Activated CD4-positive, alpha-beta memory T cell treated with anti-CD3 and anti-CD28 coated beads for 36 hours (primary cell): ENCODE measurements at regions not wholly inside any gene's neighbourhood (a gene's known extent, or its start where the extent isn't known, plus 50 kb on each side); places are given as distances from the start of the nearest gene placed in this dataset.

Experiments used
- CTCF ChIA-PET: fragments of 350-600 bp; sonication (Branson Sonifier 250); formaldehyde crosslinking; loops from one replicate; lab custom pipeline; 2021; ENCODE audit warnings: antibody characterized with exemption, inconsistent platforms; lab: Charles Lee
- POLR2A ChIA-PET: fragments of 350-600 bp; sonication (Branson Sonifier 250); formaldehyde crosslinking; loops from one replicate; lab custom pipeline; 2021; ENCODE audit warnings: antibody characterized with exemption; lab: Charles Lee
- DNase-seq: peaks from one replicate; pipeline ENCODE4 v3.0.0-alpha.2; 2020
- H3K27ac Mint-ChIP-seq: one replicate; pipeline ENCODE4 v1.8.0; 2021; ENCODE audit warnings: mixed read lengths
- H3K27me3 Mint-ChIP-seq: one replicate; pipeline ENCODE4 v1.8.0; 2021; ENCODE audit warnings: mixed read lengths
- H3K36me3 Mint-ChIP-seq: one replicate; pipeline ENCODE4 v1.8.0; 2021; ENCODE audit warnings: mixed read lengths
- H3K4me1 Mint-ChIP-seq: one replicate; pipeline ENCODE4 v1.8.0; 2021; ENCODE audit warnings: low read depth, mixed read lengths
- H3K4me3 Mint-ChIP-seq: one replicate; pipeline ENCODE4 v1.8.0; 2021; ENCODE audit warnings: mild to moderate bottlenecking, mixed read lengths
- H3K9me3 Mint-ChIP-seq: one replicate; pipeline ENCODE4 v1.8.0; 2021; ENCODE audit warnings: mixed read lengths
- intact Hi-C: fragments of 100-400 bp; cut with micrococcal nuclease; formaldehyde crosslinking; loops from one replicate; pipeline ENCODE4 v1.15.1; 2023

DNA sequence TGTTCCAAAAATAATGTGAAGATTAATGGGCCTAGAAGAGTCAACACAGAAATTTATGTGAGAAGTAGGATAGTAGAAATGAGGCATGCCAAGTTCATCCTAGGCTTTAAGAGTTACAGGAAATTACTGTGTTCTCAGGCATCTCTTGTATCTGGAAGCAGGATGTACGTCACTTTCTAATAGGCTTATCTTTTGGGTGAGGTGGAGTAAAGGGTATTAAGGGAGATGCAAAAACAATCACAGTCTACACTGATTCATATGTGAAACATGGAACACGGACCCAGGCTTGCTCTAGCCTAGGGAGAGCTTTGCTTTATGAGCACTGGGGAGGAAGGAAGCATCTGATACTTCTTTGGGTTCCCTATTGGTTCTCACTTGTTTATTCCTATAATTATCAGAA lies 84.5 kb upstream of the RGS4 start:
- Mint-ChIP-seq H3K9me3 (no peaks in the 10 kb centered on the region), H3K4me3 (no peak overlapping the region), H3K27me3 (peaks cover 9% of the 10 kb centered on the region), H3K4me1 (no peaks in the 10 kb centered on the region), H3K27ac (no peak overlapping the region), H3K36me3 (no peaks in the 10 kb centered on the region)
- no peak for DNase-seq
- ChIA-PET POLR2A (no interaction called here), CTCF (no interaction called here)
- intact Hi-C loops = no loop called here

DNA sequence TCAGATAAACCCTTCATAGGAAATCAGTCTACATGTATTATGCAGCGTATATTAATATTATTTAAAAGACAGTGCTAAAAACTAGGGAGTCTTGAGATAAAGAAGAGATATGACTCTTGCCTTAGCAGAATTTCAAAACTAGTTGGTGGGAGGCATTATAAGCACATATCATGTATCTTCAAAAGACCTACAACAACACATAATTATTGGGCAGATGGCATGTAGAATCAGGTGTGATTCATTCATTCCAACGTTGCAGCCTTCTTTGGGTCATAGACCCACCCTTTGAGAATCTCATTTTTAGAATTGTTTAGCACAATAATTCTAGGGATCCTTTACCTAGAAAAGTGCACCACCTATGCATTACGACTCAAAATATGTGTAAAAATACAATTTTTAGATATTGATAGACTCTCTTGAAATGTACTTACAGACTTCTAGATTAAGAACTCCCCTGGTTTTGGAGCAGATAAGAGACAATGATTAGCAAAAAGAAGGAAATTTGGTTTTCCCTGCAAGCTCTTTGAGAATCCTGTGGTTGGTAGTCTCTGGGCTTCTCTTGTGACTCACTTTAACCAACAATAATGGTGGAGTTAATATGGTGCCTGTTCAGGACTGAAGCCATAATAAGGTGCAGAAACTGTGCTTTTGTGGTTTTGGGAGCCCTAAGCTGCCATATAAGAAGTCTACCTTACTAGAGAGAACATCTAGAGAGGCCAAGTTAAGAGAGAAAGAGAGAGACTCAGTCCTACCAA lies 85.3 kb upstream of the RGS4 start:
- peaks cover 7% of the 10 kb centered on the region for H3K27me3 Mint-ChIP-seq
- ChIA-PET CTCF (no interaction called here), POLR2A (no interaction called here)
- no peaks in the 10 kb centered on the region for H3K4me1 Mint-ChIP-seq
- H3K9me3 Mint-ChIP-seq = no peaks in the 10 kb centered on the region
- H3K36me3 Mint-ChIP-seq = no peaks in the 10 kb centered on the region
- intact Hi-C loops = no loop called here
- no peak overlapping the region for H3K27ac Mint-ChIP-seq
- DNase-seq = no peak
- no peak overlapping the region for H3K4me3 Mint-ChIP-seq

DNA sequence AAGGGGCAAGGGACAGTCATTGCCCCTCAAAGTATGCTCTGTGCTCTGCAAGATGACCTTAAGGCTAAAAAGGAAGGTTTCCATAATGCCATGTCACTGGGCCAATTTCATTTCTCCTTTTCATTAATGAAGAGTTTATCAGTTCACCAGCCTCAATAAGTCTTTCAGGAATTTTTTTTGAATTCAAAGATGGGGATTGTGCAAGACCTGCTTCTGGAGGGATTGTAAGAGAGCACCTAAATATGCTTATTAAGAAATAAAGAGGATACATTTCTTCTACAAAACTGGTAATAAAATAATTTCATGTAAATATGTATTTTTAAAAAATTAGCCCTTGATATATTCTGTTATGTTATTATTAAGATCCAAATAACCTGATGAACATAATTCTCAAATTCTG lies 86.8 kb upstream of the RGS4 start:
- Mint-ChIP-seq H3K27me3 (peaks cover 5% of the 10 kb centered on the region), H3K27ac (no peak overlapping the region), H3K4me3 (no peak overlapping the region), H3K9me3 (no peaks in the 10 kb centered on the region), H3K4me1 (no peaks in the 10 kb centered on the region), H3K36me3 (no peaks in the 10 kb centered on the region)
- intact Hi-C loops = no loop called here
- ChIA-PET CTCF (no interaction called here), POLR2A (no interaction called here)
- DNase-seq = no peak

DNA sequence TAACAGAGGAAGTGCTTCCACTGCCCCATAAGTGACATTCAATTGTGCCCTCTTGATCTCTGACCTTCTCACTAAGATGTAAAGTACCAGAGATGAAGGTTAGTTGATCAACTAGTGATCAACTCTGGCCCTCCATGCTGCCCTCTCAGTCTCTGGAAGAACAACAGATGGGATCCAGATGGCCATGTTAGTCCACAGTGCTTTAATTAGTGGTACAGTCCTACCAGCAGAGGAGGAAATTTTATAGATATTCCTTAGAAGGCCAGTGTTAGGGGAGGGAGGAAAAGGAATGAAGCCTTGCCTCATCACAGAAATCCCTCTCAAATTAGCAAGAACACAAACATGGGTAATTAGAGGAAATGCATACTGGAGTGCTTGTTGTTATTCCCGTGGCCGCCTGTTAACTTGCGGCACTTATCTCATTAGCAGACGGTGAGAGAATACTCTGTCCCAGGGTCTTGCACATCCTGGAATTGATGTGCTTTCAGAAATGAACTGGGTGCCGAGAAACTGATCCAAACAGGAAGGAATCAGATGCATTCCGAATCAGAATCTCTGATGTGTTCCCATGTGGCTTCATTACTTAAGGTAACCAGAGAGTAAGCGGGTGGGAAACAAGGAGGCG lies 91.1 kb upstream of the RGS4 start:
- H3K27me3 Mint-ChIP-seq = peaks cover 4% of the 10 kb centered on the region
- intact Hi-C loops = no loop called here
- ChIA-PET CTCF (no interaction called here), POLR2A (no interaction called here)
- no peak overlapping the region for H3K27ac Mint-ChIP-seq
- H3K9me3 Mint-ChIP-seq = no peaks in the 10 kb centered on the region
- H3K4me3 Mint-ChIP-seq = no peak overlapping the region
- no peak for DNase-seq
- no peaks in the 10 kb centered on the region for H3K4me1 Mint-ChIP-seq
- H3K36me3 Mint-ChIP-seq = no peaks in the 10 kb centered on the region

DNA sequence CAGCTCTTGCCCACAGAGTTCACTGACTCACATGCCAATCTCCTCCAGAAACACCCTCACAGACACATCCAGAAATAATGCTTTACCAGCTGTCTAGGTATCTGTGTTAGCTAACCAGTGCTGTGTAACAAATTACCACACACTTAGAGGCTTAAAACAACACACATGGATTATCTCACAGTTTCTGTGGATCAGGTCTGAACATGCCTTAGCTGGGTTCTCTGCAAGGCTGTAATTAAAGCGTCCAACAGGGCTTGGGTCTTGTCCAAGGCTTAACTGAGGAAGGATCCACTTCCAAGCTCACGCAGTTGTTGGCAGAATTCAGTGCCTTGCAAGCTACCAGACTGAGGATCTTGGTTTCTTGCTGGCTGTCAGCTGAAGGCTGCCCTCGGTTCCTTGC lies 92.5 kb upstream of the RGS4 start:
- ChIA-PET CTCF (no interaction called here), POLR2A (no interaction called here)
- no peaks in the 10 kb centered on the region for H3K36me3 Mint-ChIP-seq
- no peaks in the 10 kb centered on the region for H3K4me1 Mint-ChIP-seq
- intact Hi-C loops = no loop called here
- no peak overlapping the region for H3K4me3 Mint-ChIP-seq
- no peak overlapping the region for H3K27ac Mint-ChIP-seq
- DNase-seq = no peak
- H3K27me3 Mint-ChIP-seq = no peaks in the 10 kb centered on the region
- no peaks in the 10 kb centered on the region for H3K9me3 Mint-ChIP-seq

DNA sequence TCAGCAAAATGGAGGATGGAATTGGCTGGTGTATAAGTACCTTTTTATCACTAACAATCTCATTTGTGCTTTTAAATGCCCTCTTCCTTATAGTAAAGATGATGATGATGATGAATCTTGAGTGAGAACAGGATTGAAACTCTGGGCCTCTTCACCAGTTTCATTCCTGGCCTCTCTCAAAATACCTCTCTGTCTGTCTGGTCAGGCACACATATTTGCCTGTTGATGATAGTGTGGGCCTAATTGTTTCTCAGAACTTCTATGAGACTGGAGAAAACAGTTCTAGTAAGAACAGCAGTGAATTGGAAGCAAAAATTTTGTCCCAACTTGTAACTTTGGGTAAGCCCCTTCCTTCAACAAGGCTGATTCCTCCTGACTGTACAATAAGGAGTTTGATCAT lies 94.4 kb upstream of the RGS4 start:
- ChIA-PET CTCF (no interaction called here), POLR2A (no interaction called here)
- no peak for DNase-seq
- Mint-ChIP-seq H3K27me3 (no peaks in the 10 kb centered on the region), H3K9me3 (no peaks in the 10 kb centered on the region), H3K36me3 (no peaks in the 10 kb centered on the region), H3K4me3 (no peak overlapping the region), H3K4me1 (no peaks in the 10 kb centered on the region), H3K27ac (no peak overlapping the region)
- intact Hi-C loops = no loop called here

DNA sequence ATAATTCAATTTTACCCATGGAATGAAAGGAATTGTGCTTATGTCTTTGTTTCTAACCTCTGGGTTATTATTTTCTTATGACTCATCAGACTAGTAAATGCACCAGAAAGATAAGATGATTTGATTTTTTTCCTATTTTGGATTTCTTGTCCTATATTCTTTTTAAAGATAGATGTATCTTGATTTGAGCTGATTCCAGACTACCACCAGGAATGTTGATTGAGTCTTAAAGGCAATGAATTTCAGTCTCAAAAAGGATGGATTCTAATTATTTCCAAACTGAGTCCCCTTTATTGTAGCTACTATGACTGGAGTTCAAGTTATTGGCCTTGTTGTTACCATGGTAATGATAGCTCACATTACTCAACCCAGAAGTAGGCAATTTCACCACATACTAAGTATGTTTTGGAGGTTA lies 95.8 kb upstream of the RGS4 start:
- CTCF ChIA-PET = no interaction called here
- POLR2A ChIA-PET = no interaction called here
- Mint-ChIP-seq H3K27me3 (peaks cover 4% of the 10 kb centered on the region), H3K9me3 (no peaks in the 10 kb centered on the region), H3K27ac (no peak overlapping the region), H3K4me3 (no peak overlapping the region), H3K36me3 (no peaks in the 10 kb centered on the region), H3K4me1 (no peaks in the 10 kb centered on the region)
- intact Hi-C loops = no loop called here
- no peak for DNase-seq

DNA sequence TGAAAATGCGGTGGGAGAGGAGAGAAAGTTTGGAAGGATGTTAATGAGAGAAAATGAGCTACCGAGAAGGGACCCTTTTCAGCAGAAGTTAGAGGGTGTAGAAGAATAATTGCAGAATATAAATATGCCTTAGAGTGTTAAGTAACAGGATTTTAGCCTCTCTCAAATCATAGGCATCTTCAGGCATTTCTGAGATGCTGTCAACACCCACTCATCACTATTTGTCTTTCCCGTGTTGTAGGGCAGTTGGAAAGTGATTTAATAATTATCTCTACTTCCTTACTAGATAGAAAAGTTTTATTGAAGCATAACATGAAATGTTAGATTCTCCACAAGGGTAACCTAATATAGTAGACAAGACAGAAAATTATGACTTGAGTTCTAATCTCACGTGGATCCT lies 96.4 kb upstream of the RGS4 start:
- no peak for DNase-seq
- Mint-ChIP-seq H3K4me3 (no peak overlapping the region), H3K27me3 (peaks cover 4% of the 10 kb centered on the region), H3K9me3 (no peaks in the 10 kb centered on the region), H3K27ac (no peak overlapping the region), H3K4me1 (no peaks in the 10 kb centered on the region), H3K36me3 (no peaks in the 10 kb centered on the region)
- CTCF ChIA-PET = no interaction called here
- POLR2A ChIA-PET = no interaction called here
- intact Hi-C loops = no loop called here

DNA sequence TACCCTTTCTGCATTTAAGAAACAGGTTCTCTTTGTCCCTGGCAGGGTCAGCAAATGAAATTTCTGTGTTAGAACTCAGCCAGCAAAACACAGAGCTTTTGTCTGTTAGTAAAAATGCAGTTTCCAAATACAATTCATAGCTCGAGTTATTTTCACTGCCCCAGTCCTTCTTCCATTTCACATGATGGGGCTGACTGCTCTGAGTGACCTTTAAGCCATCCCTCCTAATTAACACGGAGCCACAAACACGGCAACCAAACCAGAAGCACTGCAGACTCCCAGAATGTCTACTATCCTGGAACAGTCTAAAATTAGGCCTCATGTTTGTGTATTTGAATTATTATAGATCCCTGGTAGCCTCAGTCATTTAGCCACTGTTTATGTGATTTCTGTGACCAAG lies 99.1 kb upstream of the RGS4 start:
- CTCF ChIA-PET = no interaction called here
- Mint-ChIP-seq H3K9me3 (no peaks in the 10 kb centered on the region), H3K4me3 (no peak overlapping the region), H3K36me3 (no peaks in the 10 kb centered on the region), H3K27ac (no peak overlapping the region), H3K27me3 (peaks cover 4% of the 10 kb centered on the region), H3K4me1 (no peaks in the 10 kb centered on the region)
- intact Hi-C loops = no loop called here
- POLR2A ChIA-PET = no interaction called here
- DNase-seq = no peak

DNA sequence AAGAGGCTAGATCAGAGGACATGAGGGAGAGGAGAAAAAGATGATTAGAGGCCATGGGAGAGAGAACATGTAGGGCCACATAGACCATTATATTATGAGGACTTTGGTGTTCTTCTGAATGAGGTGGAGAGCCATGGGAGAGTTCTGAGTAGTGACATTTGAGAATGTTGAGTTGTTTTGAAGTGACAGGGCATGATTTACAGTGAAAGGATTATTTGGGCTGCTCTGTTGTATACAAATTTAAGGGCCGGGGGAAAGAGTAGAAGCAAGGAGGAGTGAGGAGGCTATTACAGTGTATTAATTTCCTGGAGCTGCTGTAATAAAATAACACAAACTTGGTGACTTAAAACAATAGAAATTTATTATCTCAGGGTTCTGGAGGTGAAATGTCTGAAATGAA lies 102.5 kb upstream of the RGS4 start:
- H3K36me3 Mint-ChIP-seq = no peaks in the 10 kb centered on the region
- DNase-seq = no peak
- CTCF ChIA-PET = no interaction called here

DNA sequence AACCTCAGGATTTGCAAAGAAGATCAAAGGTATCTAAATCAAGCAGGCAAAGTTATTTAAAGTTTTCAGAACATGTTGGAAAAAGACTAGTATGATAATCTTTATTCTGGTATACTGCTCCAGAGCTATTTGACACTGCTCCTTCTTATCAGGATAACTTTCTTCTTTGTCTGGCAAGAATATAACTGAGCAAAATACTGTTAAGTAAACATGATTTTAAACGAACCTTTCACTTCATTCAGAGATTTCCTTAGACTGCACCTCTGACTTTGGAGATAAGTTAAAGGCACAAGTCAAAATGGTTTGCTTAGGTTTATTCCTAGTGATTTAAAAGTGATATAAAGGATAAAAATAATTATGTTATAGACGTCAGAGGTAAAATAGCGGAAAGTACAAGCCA lies 103.9 kb upstream of the CCDC190 start:
- POLR2A ChIA-PET = no interaction called here
- no peak overlapping the region for H3K4me3 Mint-ChIP-seq
- H3K27me3 Mint-ChIP-seq = peaks cover 10% of the 10 kb centered on the region
- no peak for DNase-seq
- CTCF ChIA-PET = no interaction called here
- H3K4me1 Mint-ChIP-seq = no peaks in the 10 kb centered on the region
- no peaks in the 10 kb centered on the region for H3K36me3 Mint-ChIP-seq
- intact Hi-C loops = no loop called here
- H3K27ac Mint-ChIP-seq = no peak overlapping the region
- peaks cover 2% of the 10 kb centered on the region for H3K9me3 Mint-ChIP-seq

More for the DNA sequence above, 102.5 kb upstream of the RGS4 start:
- POLR2A ChIA-PET = no interaction called here
- Mint-ChIP-seq H3K27me3 (peaks cover 10% of the 10 kb centered on the region), H3K4me3 (no peak overlapping the region), H3K27ac (no peak overlapping the region), H3K9me3 (peaks cover 2% of the 10 kb centered on the region), H3K4me1 (no peaks in the 10 kb centered on the region)
- intact Hi-C loops = no loop called here

DNA sequence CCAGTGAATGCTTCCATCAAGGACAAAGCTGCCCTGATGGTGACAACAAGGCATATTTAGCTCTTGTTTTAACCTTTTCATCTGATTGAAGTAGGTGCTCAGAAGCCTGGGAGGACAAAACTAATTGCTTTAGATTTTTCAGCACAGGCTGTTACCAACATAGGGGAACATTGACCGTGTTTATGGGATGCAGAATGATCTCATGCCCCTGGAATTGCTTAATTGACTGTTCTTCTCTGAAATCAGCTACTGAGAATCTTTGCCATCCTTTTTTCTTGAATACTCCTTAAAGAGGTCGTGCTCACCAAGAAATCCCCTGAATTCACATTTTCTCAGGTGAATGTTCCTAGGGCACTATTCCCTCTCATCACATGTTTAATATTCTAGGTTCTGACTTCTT lies 95.9 kb upstream of the CCDC190 start:
- Mint-ChIP-seq H3K36me3 (no peaks in the 10 kb centered on the region), H3K4me1 (peaks cover 6% of the 10 kb centered on the region), H3K4me3 (no peak overlapping the region), H3K27me3 (peaks cover 8% of the 10 kb centered on the region), H3K27ac (no peak overlapping the region), H3K9me3 (no peaks in the 10 kb centered on the region)
- ChIA-PET CTCF (no interaction called here), POLR2A (no interaction called here)
- intact Hi-C loops = no loop called here
- no peak for DNase-seq

DNA sequence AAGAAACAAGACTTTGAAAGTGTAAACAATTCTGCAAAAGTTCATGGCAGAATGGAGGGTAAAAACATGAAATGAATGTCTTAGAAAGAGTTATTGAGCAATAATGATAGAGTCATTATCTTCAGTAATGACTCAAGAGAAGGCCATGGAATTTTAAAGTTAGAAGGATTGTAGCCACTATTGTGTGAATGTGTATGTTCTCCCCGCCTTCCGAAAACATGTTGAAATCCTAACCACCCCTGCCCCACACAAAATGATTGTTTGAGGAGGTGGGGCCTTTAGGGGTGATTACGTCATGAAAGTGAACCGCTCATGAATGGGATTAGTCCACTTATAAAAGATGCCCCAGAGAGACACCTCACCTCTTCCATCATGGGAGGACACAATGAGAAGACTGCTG lies 93.8 kb upstream of the CCDC190 start:
- no peaks in the 10 kb centered on the region for H3K36me3 Mint-ChIP-seq
- no peak overlapping the region for H3K27ac Mint-ChIP-seq
- H3K4me1 Mint-ChIP-seq = peaks cover 7% of the 10 kb centered on the region
- H3K9me3 Mint-ChIP-seq = no peaks in the 10 kb centered on the region
- H3K27me3 Mint-ChIP-seq = peaks cover 8% of the 10 kb centered on the region
- H3K4me3 Mint-ChIP-seq = no peak overlapping the region
- DNase-seq = no peak
- CTCF ChIA-PET = no interaction called here
- intact Hi-C loops = no loop called here
- POLR2A ChIA-PET = no interaction called here
